Transverse colon (tissue), 4 donors: ENCODE measurements at regions not wholly inside any gene's neighbourhood (a gene's known extent, or its start where the extent isn't known, plus 50 kb on each side); places are given as distances from the start of the nearest gene placed in this dataset.

ENCODE experiments used
- DNase-seq: peaks from one replicate; pipeline ENCODE4 v3.0.0-alpha.2; 2019
- H3K27ac ChIP-seq, 4 donors: fragments of 200-600 bp; sonication (generic); 2 replicates each; pipeline ENCODE4 v1.5.1; 2016 to 2018; ENCODE audit warnings: inconsistent platforms in 4 of 4
- H3K27me3 ChIP-seq: fragments of 200-600 bp; sonication (generic); 2 replicates; pipeline ENCODE4 v1.5.1; 2017; ENCODE audit warnings: inconsistent platforms
- H3K36me3 ChIP-seq, 4 donors: fragments of 200-600 bp; sonication (generic); 2 replicates each; pipeline ENCODE4 v1.5.1; 2017 to 2019; ENCODE audit warnings: inconsistent platforms in 4 of 4
- H3K4me1 ChIP-seq, 4 donors: fragments of 200-600 bp; sonication (generic); 2 replicates each; pipeline ENCODE4 v1.5.1; 2017 to 2020; ENCODE audit warnings: inconsistent platforms in 4 of 4
- H3K4me3 ChIP-seq, 4 donors: fragments of 200-600 bp; sonication (generic); 1 replicate in 1 of 4; 2 replicates in 3 of 4; pipeline versions ENCODE4 v1.5.1 to v1.6.1; 2017 to 2019; ENCODE audit warnings: inconsistent platforms in 4 of 4
- H3K9me3 ChIP-seq, 2 donors: fragments of 200-600 bp; sonication (generic); 2 replicates each; pipeline ENCODE4 v1.5.1; 2017 to 2019; ENCODE audit warnings: inconsistent platforms in 2 of 2
- CTCF ChIP-seq, 5 experiments: fragments of 200-600 bp in 3 of 5; fragments of 450-650 bp in 2 of 5; sonication (generic) in 3 of 5; IDR thresholded peaks; 1 replicate in 2 of 5; 2 replicates in 3 of 5; pipeline ENCODE4 v1.5.1; 2016 to 2017; ENCODE audit warnings: antibody characterized with exemption in 5 of 5, inconsistent platforms in 3 of 5, mild to moderate bottlenecking in 2 of 5, moderate library complexity in 1 of 5
- EP300 ChIP-seq: sonication (generic); formaldehyde crosslinking; IDR thresholded peaks from one replicate; pipeline ENCODE4 v1.6.1; 2017; ENCODE audit warnings: antibody characterized with exemption, low read depth
- POLR2A ChIP-seq: fragments of 450-650 bp; IDR thresholded peaks from one replicate; pipeline ENCODE4 v1.6.1; 2016; ENCODE audit warnings: antibody characterized with exemption, mild to moderate bottlenecking, moderate library complexity
- POLR2AphosphoS5 ChIP-seq, 3 donors: sonication (generic); formaldehyde crosslinking; IDR thresholded peaks; one replicate each; pipeline ENCODE4 v1.6.1; 2016; ENCODE audit warnings: antibody characterized with exemption in 3 of 3
- WGBS, 2 donors: methylation state at CpG; one replicate each; pipeline ENCODE4 v1.1.5; 2018; ENCODE audit warnings: low coverage in 1 of 2; 5-methylcytosine and 5-hydroxymethylcytosine counted together
- in situ Hi-C, 4 donors: fragments of 200-750 bp; cut with MboI; loops; one replicate each; pipeline versions ENCODE4 v1.15.0 to v1.15.1; 2017; ENCODE audit warnings: low sequenced_read_pairs in 3 of 4, low pct_ligation_motif_present in 1 of 4, low pct_unique_long_range_greater_than_20kb in 1 of 4
- intact Hi-C: fragments of 100-400 bp; cut with DNase I; formaldehyde crosslinking; loops from one replicate; pipeline ENCODE4 v1.15.1; 2023; ENCODE audit warnings: low total_unique reads

- DNase-seq: no peak
- H3K27ac ChIP-seq: no peak overlapping the region
- H3K9me3 ChIP-seq: no peaks in the 10 kb centered on the region
- TF ChIP-seq POLR2AphosphoS5 (IDR thresholded peaks at IDR 0.05): no peak
- no peak for TF ChIP-seq CTCF (IDR thresholded peaks at IDR 0.05)
- TF ChIP-seq EP300: no peak
- TF ChIP-seq POLR2A: no peak
- no peaks in the 10 kb centered on the region for H3K36me3 ChIP-seq
- in situ Hi-C loops: no loop called here
- intact Hi-C loops: no loop called here
- H3K4me1 ChIP-seq: no peaks in the 10 kb centered on the region
- no peak overlapping the region for H3K4me3 ChIP-seq
- 100% methylated on average over 1 of the region's 1 CpG; no CpG with 5 or more reads in 1 of the 2 donors for WGBS, 2 donors
- H3K27me3 ChIP-seq: no peaks in the 10 kb centered on the region
These were observed 746.0 kb upstream of the CELF2 start for GRCh38 chr10:10271639-10272192.

GRCh38 chr10:10273661-10274060 lies 744.0 kb upstream of the CELF2 start:
- no peaks in the 10 kb centered on the region for H3K9me3 ChIP-seq
- H3K4me1 ChIP-seq: no peaks in the 10 kb centered on the region
- no peak for DNase-seq
- no peak overlapping the region for H3K4me3 ChIP-seq
- no peaks in the 10 kb centered on the region for H3K27me3 ChIP-seq
- intact Hi-C loops (no loop called here), in situ Hi-C loops (no loop called here)
- H3K36me3 ChIP-seq: no peaks in the 10 kb centered on the region
- TF ChIP-seq POLR2AphosphoS5 (IDR thresholded peaks at IDR 0.05): no peak
- TF ChIP-seq CTCF (IDR thresholded peaks at IDR 0.05): no peak
- TF ChIP-seq POLR2A: no peak
- TF ChIP-seq EP300: no peak
- H3K27ac ChIP-seq: no peak overlapping the region
- 59 to 65% methylated on average over 3 of the region's 3 CpGs for WGBS, 2 donors

- WGBS, 2 donors: 46 to 53% methylated on average over 4 of the region's 4 CpGs
- no peak overlapping the region for H3K27ac ChIP-seq
- in situ Hi-C loops: no loop called here
These were observed 737.8 kb upstream of the CELF2 start for GRCh38 chr10:10279906-10280305.

GRCh38 chr10:10292501-10292900 lies 725.2 kb upstream of the CELF2 start:
- in situ Hi-C loops: no loop called here
- TF ChIP-seq CTCF (IDR thresholded peaks at IDR 0.05) (no peak), EP300 (no peak), POLR2A (no peak), POLR2AphosphoS5 (IDR thresholded peaks at IDR 0.05) (no peak)
- WGBS, 2 donors: 71 to 79% methylated on average over 3 to 4 of the region's 4 CpGs

More at GRCh38 chr10:10279906-10280305, 737.8 kb upstream of the CELF2 start:
- Histone ChIP-seq H3K4me3 (no peak overlapping the region), H3K4me1 (no peaks in the 10 kb centered on the region), H3K27me3 (no peaks in the 10 kb centered on the region), H3K9me3 (no peaks in the 10 kb centered on the region), H3K36me3 (no peaks in the 10 kb centered on the region)
- intact Hi-C loops: no loop called here
- no peak for DNase-seq
- TF ChIP-seq POLR2AphosphoS5 (IDR thresholded peaks at IDR 0.05): no peak
- no peak for TF ChIP-seq EP300

GRCh38 chr10:10293041-10293440 lies 724.6 kb upstream of the CELF2 start:
- no peak overlapping the region for H3K4me3 ChIP-seq
- H3K9me3 ChIP-seq: no peaks in the 10 kb centered on the region
- no peak for TF ChIP-seq EP300
- no peak for TF ChIP-seq CTCF (IDR thresholded peaks at IDR 0.05)
- no peak for TF ChIP-seq POLR2A
- no peak for TF ChIP-seq POLR2AphosphoS5 (IDR thresholded peaks at IDR 0.05)
- intact Hi-C loops (no loop called here), in situ Hi-C loops (no loop called here)
- no peak overlapping the region for H3K27ac ChIP-seq
- H3K4me1 ChIP-seq: no peaks in the 10 kb centered on the region
- H3K36me3 ChIP-seq: no peaks in the 10 kb centered on the region
- no peaks in the 10 kb centered on the region for H3K27me3 ChIP-seq
- WGBS, 2 donors: 23 to 24% methylated on average over 1 of the region's 1 CpG
- no peak for DNase-seq

More at GRCh38 chr10:10292501-10292900, 725.2 kb upstream of the CELF2 start:
- intact Hi-C loops: no loop called here
- Histone ChIP-seq H3K4me3 (no peak overlapping the region), H3K9me3 (no peaks in the 10 kb centered on the region), H3K4me1 (no peaks in the 10 kb centered on the region), H3K27me3 (no peaks in the 10 kb centered on the region), H3K36me3 (no peaks in the 10 kb centered on the region), H3K27ac (no peak overlapping the region)
- no peak for DNase-seq
